ENCODE measurements at regions not wholly inside any gene's neighbourhood (a gene's known extent, or its start where the extent isn't known, plus 50 kb on each side); places are given as distances from the start of the nearest gene placed in this dataset.

DNA sequence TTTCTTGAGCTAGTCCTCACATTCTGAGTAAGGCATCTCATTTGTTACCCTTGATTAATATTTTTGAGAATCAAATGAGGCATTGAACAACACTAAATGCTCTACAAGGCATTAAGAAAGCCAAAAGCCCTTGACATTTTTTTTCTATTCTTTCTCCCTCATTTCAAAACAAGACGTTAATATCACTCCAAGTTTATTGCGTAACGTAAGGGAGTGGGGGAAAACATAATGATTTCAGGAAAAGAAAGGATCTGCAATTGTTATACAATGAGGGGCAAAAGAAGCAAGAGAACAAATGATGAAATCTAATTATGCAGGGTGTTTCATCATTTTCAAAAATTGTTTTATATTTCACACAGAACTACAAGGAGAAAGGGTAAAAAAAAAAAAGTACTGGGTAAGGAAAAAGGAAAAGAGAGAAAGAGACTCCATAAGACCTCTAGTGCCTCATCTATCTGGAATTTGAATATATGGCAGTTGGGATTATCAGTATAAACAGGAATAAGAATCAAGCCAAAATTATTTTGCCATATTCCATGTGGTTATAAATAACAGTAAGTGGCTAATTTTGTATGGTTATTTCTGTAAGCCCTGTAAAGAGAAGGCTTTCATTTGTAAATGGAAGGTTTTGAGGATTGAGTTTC lies 163.0 kb downstream of the ABCA8 start:
- H3K4me3 ChIP-seq (ENCODE audit: low read depth, low read length), result no peak overlapping the region
- no peaks in the 10 kb centered on the region for H3K36me3 ChIP-seq (ENCODE audit: control insufficient read depth, insufficient read depth, low read length)
- no peaks in the 10 kb centered on the region for H3K9me3 ChIP-seq (ENCODE audit: control insufficient read depth, insufficient read depth, low read length)
- peaks cover 13% of the 10 kb centered on the region for H3K4me1 ChIP-seq (ENCODE audit: control insufficient read depth, insufficient read depth, low read length)
- no peak overlapping the region for H3K9ac ChIP-seq (ENCODE audit: low read depth, low read length)
- H3K27me3 ChIP-seq (ENCODE audit: control insufficient read depth, insufficient read depth, low read length), result no peaks in the 10 kb centered on the region

DNA sequence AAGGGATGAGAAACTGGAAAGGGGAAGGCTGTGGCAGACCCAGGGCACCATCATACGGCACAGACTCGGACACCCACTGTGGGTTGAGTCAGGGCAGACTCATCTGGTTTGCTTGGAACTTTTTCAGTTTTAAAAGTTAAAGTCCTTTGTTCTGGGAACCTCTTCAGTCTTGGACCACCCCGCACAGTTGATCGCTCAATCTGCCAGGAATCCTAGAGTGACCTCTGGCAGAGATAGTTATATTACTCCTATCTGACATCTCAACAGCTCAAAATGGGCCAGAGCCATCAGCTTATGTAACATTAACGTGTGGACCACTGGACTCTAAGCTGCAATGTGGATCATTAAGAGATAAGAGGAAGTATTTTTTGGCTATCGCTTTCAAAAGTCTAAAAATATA lies 164.3 kb downstream of the ABCA8 start:
- H3K36me3 ChIP-seq (ENCODE audit: control insufficient read depth, insufficient read depth, low read length), result no peaks in the 10 kb centered on the region
- no peaks in the 10 kb centered on the region for H3K9me3 ChIP-seq (ENCODE audit: control insufficient read depth, insufficient read depth, low read length)
- H3K4me1 ChIP-seq (ENCODE audit: control insufficient read depth, insufficient read depth, low read length), result peaks cover 13% of the 10 kb centered on the region

DNA sequence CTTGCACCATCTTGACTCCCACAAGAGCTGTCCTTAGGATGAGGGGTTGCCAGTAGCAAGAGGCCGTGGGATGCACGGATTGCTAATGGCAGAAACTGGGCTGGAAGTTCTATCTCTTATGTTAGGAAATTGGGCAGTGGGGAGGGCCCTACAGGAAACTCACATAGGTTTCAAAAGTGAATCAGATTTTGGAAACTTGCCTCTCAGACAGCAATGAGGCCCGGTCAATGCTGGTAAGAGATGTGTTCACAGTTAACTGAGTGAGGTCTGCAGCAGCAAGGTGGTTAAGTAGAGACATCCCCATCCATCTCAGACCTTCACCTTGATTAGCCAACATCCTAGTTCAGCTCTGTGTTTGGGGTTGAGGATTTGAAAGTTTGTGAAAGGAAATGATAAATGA lies 164.7 kb downstream of the ABCA8 start:
- peaks cover 13% of the 10 kb centered on the region for H3K4me1 ChIP-seq (ENCODE audit: control insufficient read depth, insufficient read depth, low read length)

More for the DNA sequence above, 164.3 kb downstream of the ABCA8 start:
- Histone ChIP-seq H3K27me3 (ENCODE audit: control insufficient read depth, insufficient read depth, low read length) (no peaks in the 10 kb centered on the region), H3K4me3 (ENCODE audit: low read depth, low read length) (no peak overlapping the region), H3K9ac (ENCODE audit: low read depth, low read length) (no peak overlapping the region)

DNA sequence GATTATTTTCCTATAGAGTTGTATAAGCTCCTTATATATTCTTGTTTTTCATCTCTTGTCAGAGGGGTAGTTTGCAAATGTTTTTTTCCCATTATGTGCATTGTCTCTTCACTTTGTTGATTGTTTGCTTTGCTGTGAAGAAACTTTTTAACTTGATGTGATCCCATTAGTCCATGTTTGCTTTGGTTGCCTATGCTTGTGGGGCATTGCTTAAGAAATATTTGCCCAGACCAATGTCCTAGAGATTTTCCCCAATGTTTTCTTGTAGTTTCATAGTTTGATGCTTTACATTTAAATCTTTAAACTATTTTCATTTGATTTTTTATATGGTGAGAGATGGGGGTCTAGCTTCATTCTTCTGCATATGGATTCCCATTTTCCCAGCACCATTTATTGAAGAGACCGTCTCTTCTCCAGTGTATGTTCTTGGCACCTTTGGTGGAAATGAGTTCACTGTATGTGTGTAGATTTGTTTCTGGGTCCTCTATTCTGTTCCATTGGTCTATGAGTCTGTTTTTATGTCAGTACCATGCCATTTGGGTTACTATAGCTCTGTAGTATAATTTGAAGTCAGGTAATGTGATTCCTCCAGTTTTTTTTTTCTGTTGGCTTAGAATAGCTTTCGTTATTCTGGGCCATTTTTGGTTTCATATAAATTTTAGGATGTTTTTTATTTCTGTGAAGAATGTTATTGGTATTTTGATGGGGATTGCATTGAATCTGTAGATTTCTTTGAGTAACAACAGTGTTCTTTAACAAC lies 165.8 kb downstream of the ABCA8 start:
- Histone ChIP-seq H3K36me3 (ENCODE audit: control insufficient read depth, insufficient read depth, low read length) (no peaks in the 10 kb centered on the region), H3K9ac (ENCODE audit: low read depth, low read length) (no peak overlapping the region), H3K4me1 (ENCODE audit: control insufficient read depth, insufficient read depth, low read length) (peaks cover 9% of the 10 kb centered on the region), H3K9me3 (ENCODE audit: control insufficient read depth, insufficient read depth, low read length) (no peaks in the 10 kb centered on the region), H3K4me3 (ENCODE audit: low read depth, low read length) (no peak overlapping the region), H3K27me3 (ENCODE audit: control insufficient read depth, insufficient read depth, low read length) (no peaks in the 10 kb centered on the region)

More for the DNA sequence above, 164.7 kb downstream of the ABCA8 start:
- Histone ChIP-seq H3K9ac (ENCODE audit: low read depth, low read length) (no peak overlapping the region), H3K9me3 (ENCODE audit: control insufficient read depth, insufficient read depth, low read length) (no peaks in the 10 kb centered on the region), H3K27me3 (ENCODE audit: control insufficient read depth, insufficient read depth, low read length) (no peaks in the 10 kb centered on the region), H3K36me3 (ENCODE audit: control insufficient read depth, insufficient read depth, low read length) (no peaks in the 10 kb centered on the region), H3K4me3 (ENCODE audit: low read depth, low read length) (no peak overlapping the region)

DNA sequence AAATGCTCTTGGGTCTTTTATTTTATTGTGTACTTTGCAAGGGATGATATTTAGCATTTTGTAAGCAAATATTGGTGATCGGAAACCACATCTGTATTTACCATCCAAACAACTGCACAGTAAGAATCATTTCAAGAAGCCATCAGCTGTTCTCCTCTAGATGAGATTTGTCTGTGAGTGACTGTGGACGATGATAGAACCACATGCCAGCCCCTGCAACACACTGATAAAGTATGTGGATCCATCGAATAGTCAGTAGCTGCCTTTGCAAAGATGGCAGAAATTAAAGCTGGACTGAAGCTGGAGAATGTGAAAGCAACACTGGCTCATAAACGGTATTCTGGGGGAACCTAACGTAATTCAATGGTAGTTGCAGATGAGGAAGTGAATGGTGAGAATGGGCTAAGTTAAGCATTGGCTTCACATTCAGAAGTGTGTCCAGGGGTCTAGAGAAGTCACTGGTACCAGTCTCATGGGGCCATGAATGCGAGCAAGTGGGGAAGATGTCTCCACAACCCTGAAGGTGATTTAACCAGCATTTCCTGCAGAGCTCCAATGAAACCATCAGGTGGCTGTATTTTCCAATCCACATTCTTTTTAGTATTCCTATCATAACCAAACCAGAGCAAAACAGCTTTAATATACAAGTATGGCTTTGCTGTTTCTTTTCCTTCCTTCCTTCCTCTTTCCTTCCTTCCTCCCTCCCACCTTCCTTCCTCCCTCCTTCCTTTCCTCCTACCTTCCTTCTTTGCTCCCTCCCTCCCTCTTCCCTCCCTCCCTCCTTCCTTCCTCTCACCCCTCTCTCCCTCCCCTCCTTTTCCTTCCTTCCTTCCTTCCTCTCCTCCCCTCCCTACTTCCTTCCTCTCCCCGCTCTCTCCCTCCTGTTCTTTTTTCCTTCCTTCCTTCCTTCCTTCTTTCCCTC lies 169.4 kb downstream of the ABCA8 start:
- H3K4me3 ChIP-seq (ENCODE audit: low read depth, low read length), result no peak overlapping the region
- H3K4me1 ChIP-seq (ENCODE audit: control insufficient read depth, insufficient read depth, low read length), result no peaks in the 10 kb centered on the region
- no peaks in the 10 kb centered on the region for H3K36me3 ChIP-seq (ENCODE audit: control insufficient read depth, insufficient read depth, low read length)
- no peaks in the 10 kb centered on the region for H3K27me3 ChIP-seq (ENCODE audit: control insufficient read depth, insufficient read depth, low read length)
- no peak overlapping the region for H3K9ac ChIP-seq (ENCODE audit: low read depth, low read length)
- H3K9me3 ChIP-seq (ENCODE audit: control insufficient read depth, insufficient read depth, low read length), result no peaks in the 10 kb centered on the region

DNA sequence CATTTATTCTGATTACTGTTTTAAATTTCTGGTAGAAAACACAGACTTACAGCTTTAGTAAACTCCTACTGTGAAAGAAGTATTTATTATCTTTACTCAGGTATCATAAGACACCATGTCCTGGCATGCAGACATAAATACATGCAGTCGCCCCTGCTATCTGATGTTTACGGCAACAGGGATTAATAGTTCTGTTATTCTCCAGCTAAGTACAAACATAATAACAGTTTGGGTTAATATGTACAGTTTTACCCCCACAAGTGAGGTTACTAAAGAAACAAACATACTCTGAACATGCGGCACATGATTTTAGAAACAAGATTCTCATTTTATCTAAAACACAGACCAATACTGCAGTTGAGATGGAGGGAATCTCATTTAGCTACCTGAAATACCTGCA lies 170.8 kb downstream of the ABCA8 start:
- no peaks in the 10 kb centered on the region for H3K4me1 ChIP-seq (ENCODE audit: control insufficient read depth, insufficient read depth, low read length)
- H3K4me3 ChIP-seq (ENCODE audit: low read depth, low read length), result no peak overlapping the region
- no peak overlapping the region for H3K9ac ChIP-seq (ENCODE audit: low read depth, low read length)
- H3K36me3 ChIP-seq (ENCODE audit: control insufficient read depth, insufficient read depth, low read length), result no peaks in the 10 kb centered on the region
- H3K27me3 ChIP-seq (ENCODE audit: control insufficient read depth, insufficient read depth, low read length), result no peaks in the 10 kb centered on the region
- no peaks in the 10 kb centered on the region for H3K9me3 ChIP-seq (ENCODE audit: control insufficient read depth, insufficient read depth, low read length)

DNA sequence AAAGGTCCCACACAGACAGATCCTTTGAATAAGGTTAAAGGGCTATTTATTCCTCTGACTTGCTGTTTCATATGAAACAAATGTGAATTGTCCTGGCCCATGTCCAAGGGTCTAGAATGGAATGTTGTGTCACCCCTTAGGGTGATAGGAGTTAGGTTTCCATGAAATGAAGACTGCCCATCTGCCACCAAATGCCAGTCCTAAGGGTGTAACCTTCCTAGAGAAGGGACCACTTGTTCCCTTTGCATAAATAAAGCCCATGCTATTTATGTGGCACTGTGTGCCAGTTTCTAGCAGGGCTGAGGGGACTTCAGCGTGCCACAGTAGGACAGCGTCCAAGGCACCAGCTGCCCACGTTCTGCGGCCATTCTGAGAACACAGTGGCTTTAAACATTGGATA lies 171.3 kb downstream of the ABCA8 start:
- H3K9ac ChIP-seq (ENCODE audit: low read depth, low read length), result no peak overlapping the region
- no peaks in the 10 kb centered on the region for H3K9me3 ChIP-seq (ENCODE audit: control insufficient read depth, insufficient read depth, low read length)
- H3K4me1 ChIP-seq (ENCODE audit: control insufficient read depth, insufficient read depth, low read length), result no peaks in the 10 kb centered on the region
- H3K36me3 ChIP-seq (ENCODE audit: control insufficient read depth, insufficient read depth, low read length), result no peaks in the 10 kb centered on the region
- no peaks in the 10 kb centered on the region for H3K27me3 ChIP-seq (ENCODE audit: control insufficient read depth, insufficient read depth, low read length)
- no peak overlapping the region for H3K4me3 ChIP-seq (ENCODE audit: low read depth, low read length)

DNA sequence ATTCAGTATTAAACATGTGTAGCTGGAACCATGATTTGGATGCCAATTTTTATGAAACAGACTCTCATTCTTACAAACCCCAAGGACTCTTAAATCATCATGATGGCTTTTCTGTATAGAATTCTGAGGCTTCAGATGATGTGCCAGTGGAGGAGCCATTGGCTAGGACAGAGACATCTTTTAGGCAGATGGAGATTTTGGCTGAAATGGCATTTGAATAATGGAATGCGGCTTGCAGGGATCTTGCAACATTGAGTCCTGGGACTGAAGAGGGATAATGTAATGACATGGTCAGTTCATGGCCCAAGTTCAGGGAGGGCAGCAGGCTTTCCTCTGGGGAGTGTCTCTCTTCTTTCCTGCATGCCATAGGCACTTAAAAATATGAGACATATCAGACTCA lies 172.4 kb downstream of the ABCA8 start:
- no peaks in the 10 kb centered on the region for H3K9me3 ChIP-seq (ENCODE audit: control insufficient read depth, insufficient read depth, low read length)
- no peaks in the 10 kb centered on the region for H3K27me3 ChIP-seq (ENCODE audit: control insufficient read depth, insufficient read depth, low read length)
- H3K4me1 ChIP-seq (ENCODE audit: control insufficient read depth, insufficient read depth, low read length), result no peaks in the 10 kb centered on the region
- no peaks in the 10 kb centered on the region for H3K36me3 ChIP-seq (ENCODE audit: control insufficient read depth, insufficient read depth, low read length)
- H3K4me3 ChIP-seq (ENCODE audit: low read depth, low read length), result no peak overlapping the region
- H3K9ac ChIP-seq (ENCODE audit: low read depth, low read length), result no peak overlapping the region

DNA sequence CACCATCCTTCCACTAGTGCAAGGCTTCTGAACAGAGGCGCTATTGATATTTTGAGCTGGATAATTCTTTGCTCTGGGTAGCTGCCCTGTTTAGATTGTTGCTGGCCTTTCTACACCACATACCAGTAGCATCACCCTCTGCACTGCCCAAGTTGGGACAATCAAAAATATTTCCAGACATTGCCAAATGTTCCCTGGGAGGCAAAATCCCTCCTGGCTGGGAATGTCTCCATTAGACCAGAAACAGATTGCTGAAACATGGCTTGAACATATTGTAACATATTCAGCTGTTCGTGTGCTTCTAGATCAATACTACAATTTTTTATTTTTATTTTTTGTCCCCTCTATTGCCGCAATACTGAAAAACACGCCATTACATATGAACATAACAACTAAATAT lies 174.6 kb downstream of the ABCA8 start:
- no peak overlapping the region for H3K4me3 ChIP-seq (ENCODE audit: low read depth, low read length)
- no peaks in the 10 kb centered on the region for H3K4me1 ChIP-seq (ENCODE audit: control insufficient read depth, insufficient read depth, low read length)

DNA sequence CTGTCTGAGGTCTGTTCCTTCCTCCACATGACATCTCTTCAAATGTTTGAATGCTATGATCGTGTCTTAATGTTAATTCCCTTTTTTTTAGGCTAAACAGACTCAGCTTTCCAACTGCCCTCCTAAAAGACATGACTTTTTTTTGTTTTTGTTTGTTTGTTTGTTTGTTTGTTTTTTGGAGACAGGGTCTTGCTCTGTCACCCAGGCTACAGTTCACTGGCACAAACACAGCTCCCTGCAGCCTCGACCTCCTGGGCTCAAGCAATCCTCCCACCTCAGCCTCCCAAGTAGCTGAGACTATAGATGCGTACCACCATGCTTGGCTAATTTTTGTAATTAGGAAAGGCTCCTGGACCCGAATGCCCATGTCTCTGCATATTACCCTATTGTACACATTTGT lies 176.5 kb downstream of the ABCA8 start:
- H3K36me3 ChIP-seq (ENCODE audit: control insufficient read depth, insufficient read depth, low read length), result no peaks in the 10 kb centered on the region
- no peaks in the 10 kb centered on the region for H3K9me3 ChIP-seq (ENCODE audit: control insufficient read depth, insufficient read depth, low read length)
- no peak overlapping the region for H3K9ac ChIP-seq (ENCODE audit: low read depth, low read length)
- no peaks in the 10 kb centered on the region for H3K4me1 ChIP-seq (ENCODE audit: control insufficient read depth, insufficient read depth, low read length)
- H3K4me3 ChIP-seq (ENCODE audit: low read depth, low read length), result no peak overlapping the region
- H3K27me3 ChIP-seq (ENCODE audit: control insufficient read depth, insufficient read depth, low read length), result no peaks in the 10 kb centered on the region

More for the DNA sequence above, 174.6 kb downstream of the ABCA8 start:
- Histone ChIP-seq H3K27me3 (ENCODE audit: control insufficient read depth, insufficient read depth, low read length) (no peaks in the 10 kb centered on the region), H3K36me3 (ENCODE audit: control insufficient read depth, insufficient read depth, low read length) (no peaks in the 10 kb centered on the region), H3K9ac (ENCODE audit: low read depth, low read length) (no peak overlapping the region), H3K9me3 (ENCODE audit: control insufficient read depth, insufficient read depth, low read length) (no peaks in the 10 kb centered on the region)

DNA sequence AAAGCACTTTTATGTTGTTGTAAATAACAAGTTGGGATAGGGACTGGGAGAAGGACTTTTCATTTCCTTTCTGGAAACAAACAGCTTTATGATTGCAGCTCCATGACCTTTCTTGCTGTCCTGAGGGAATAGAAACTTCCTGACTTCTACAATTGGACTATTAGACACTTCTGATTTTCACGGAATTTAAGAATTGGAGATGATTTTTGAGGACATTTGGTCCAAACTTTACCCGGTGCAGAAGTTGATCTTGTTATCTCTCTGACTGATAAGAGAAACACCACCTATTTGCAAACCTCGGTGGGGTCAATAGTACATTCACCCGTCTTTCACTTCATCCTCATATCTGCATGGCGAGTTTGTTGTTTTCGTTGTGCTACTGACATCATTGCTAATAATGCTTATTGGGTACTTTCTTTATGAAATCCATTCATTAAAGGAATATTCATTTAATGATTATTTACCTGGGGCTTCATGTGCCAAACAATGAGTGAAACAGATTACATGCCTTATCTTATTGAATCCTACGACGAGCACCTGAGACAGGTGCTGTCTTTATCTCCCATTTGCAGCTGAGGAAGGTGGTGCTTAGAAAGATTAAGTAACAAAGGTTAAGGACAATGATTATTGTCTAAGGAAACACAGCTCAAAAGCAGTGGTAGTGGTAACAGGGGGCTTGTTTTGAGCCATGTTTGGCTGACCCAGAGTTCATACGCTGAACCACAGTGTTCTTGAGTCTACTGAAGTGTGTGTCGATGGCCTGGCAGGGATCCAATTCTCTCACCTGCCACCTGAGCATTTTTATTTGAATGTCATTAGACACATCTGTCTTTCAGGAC lies 176.9 kb upstream of the FAM20A start:
- Histone ChIP-seq H3K36me3 (ENCODE audit: control insufficient read depth, insufficient read depth, low read length) (no peaks in the 10 kb centered on the region), H3K4me3 (ENCODE audit: low read depth, low read length) (no peak overlapping the region), H3K27me3 (ENCODE audit: control insufficient read depth, insufficient read depth, low read length) (no peaks in the 10 kb centered on the region), H3K9ac (ENCODE audit: low read depth, low read length) (no peak overlapping the region), H3K9me3 (ENCODE audit: control insufficient read depth, insufficient read depth, low read length) (no peaks in the 10 kb centered on the region), H3K4me1 (ENCODE audit: control insufficient read depth, insufficient read depth, low read length) (no peaks in the 10 kb centered on the region)

All from iPS-15b (cell line).